Cerebellar cortex (tissue), 1 donor: ENCODE measurements at regions not wholly inside any gene's neighbourhood (a gene's known extent, or its start where the extent isn't known, plus 50 kb on each side); places are given as distances from the start of the nearest gene placed in this dataset.

Experiments
- DNase-seq: peaks from one replicate; pipeline ENCODE4 v3.0.0-alpha.2; 2015; ENCODE audit warnings: low spot score

- DNase-seq, result no peak
These were observed 100.1 kb downstream of the YTHDF1 start for GRCh38 chr20:63115651-63116411.

DNA sequence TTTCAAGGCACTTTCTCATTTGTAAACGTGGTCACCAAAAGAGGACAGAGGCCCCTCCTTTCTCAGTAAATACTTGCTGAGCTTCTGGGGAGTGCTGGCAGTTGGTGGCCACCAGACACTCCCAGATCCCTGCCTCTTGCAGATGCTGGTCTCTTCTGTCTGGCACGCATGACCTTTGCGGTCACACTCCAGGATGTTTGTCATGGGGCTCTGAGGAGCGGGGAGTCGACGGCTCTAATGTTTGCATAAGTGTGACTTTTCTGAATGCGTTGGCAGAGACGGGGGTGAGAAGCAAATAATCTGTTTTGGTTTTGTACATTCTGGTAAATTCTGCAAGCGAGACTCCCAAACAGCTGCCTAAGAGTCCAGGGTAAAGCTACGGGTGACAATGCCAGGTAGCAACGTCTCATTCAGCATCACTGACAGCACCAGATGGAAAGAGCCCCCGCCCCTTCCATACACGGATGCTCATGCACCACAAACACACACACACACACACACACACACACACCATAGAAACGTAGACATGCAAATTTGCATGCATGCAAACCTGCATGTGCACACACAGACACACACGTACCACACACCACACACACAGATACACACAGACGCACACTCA is 101.1 kb downstream of the YTHDF1 start:
- DNase-seq, result no peak

DNA sequence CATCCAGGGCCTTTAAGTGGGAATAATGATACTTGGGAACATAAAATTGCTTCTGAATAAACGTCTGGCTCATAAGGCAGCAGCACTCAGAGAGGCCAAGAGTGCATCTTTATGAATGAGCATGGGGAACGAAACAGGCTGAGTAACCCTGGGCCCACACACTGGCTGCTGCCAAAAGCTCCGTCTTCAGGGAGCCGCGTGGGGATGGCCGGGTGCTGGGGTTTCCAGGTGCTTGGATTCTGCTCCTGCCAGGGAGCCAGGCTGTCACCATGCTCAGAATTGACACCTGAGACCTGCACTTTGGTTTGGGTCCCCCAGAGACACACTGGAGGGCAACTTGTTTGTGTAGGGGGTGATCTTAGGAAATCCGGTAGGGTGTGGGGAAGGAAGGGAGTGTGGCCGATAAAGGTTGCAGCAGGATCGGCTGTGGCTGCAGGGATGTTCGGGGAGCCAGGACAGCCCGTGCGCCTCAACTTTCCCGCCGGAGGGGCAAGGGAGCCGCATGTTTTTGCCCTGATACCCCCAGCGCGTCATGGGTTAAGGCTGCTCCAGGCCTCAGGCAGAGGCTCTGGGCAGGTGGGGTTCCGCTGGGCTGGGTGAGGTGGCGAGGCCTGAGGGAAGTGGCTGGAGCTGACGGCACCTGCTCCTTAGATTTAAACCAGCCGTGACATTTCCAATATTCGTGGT is 101.8 kb downstream of the YTHDF1 start:
- no peak for DNase-seq

GRCh38 chr20:63112491-63113219 is 103.3 kb downstream of the YTHDF1 start:
- no peak for DNase-seq

DNA sequence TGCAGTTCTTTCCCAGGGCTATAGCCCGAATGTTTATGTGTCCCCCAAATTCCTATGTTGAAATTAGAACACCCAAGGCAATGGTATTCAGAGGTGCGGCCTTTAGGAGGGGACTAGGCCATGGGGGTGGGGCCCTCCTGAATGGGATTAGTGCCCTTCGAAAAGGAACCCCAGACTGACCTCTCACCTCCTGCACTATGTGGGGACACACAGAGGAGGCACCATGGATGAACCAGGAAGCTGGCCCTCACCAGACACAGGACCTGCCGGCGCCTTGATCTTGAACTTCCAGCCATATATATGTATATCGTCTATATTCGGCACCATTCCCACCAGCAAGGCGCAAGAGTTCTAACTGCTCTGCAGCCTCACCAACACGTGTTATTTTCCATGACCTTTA is 101.5 kb upstream of the BHLHE23 start:
- DNase-seq, result no peak

DNA sequence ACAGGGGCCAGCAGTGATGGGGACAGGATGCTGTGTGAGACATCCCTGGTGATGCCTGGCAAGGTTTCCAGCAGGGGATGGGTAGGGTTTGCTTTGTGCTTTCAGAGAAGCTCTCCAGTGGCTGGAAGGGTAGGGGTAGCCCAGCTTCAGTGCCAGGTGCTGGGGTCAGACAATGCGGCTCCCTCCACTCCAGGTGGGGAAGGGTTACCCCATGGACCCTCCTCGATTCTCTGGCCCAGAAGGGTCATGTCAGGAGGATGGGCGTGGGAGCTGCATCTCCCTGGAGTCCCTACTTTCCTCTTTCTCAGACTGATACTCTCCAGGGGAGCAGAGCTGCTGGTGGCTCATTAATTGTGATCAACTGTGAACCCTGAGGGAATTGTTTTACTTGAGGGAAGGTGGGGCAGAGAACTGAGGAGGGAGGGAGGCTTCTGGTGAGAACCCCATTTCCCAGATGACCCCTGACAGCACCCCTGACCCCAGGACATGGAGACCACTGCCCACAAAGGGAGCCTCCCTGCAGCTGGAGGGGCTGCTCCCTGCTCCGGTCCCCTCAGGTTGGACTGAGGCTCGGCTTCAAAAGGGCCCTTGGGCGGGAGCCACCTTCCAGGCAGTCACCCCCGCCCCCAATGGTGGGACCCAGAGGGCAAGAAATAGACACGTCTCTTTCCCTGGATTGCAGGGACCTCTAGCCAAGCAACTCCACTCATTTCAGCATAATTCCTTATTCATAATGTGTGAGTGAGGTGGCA is 100.9 kb upstream of the BHLHE23 start:
- no peak for DNase-seq

DNA sequence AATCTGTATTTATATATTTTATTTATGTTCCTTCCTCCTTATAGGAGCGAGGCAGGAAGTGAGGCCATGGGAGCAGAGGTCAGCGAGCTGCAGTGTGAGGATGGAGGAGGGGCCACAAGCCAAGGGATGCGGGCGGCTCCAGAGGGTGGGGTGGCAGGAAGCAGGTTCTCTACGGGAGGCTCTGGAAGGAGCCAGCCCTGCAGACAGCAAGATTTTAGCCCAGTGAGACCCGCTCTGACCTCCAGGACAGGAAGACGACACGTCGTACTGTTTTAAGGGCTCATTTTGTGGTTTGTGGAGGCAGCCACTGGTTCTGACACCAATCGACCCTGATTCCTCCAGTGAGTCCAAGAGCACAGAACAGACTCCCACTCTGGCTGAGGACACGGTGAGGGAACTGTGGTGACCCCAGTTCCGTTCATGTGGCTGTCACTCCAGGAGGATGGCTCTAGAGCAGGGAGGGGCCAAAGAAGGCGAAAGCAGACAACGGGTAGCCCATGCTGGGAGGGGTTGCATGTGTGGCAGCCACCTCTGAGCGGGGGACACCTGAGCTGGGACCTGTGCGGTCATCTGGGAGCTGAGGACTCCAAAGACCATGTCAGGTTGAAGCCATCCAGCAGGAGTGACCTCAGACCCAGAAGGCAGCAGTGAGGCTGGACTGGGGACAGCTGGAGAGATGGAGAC is 100.1 kb upstream of the BHLHE23 start:
- DNase-seq, result no peak

- peak; percentile 37 for DNase-seq
These were observed 99.5 kb upstream of the BHLHE23 start for GRCh38 chr20:63106108-63106764.

DNA sequence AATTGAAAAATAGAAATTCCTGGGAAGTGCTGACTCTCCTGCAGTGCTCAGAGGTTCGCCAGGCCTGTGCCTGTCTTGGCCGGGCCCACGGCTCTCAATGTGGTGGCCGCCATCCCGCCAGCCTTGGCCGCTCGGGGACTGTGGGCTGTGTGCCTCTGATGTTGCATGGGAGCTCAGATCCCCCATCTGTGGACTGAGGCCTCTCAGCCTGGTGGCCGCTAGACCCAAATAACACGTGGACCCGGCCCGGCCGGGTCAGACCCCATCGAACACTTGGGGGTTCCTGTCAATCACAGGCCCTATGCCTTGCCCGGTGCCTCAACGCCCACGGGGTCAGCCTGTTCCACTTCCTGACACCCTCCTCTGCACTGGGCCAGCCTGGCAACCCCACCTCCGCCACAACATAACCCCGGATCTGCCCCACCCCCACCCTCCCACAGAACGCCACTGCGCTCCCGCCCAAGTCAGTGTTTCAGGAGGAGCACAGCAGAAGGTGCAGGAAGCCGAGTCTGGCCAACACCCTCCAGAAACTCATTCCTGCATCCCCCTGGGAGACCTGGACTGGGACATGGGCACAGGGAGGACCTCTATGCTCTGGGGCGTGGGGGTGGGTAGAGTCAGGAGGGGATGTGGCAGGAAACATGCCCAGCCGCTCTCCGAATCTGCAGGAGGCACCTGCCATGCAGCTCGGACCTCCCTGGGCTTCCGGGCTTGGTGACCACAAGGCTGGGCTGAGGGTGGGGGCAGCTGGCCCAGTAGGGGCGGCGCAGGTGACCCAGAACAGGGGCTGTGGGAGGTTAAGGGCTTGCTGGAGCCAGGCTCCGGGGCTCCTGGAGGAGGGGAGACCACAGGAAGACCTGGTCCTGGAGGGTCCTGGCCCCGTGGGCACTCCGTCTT is 98.7 kb upstream of the BHLHE23 start:
- no peak for DNase-seq

DNA sequence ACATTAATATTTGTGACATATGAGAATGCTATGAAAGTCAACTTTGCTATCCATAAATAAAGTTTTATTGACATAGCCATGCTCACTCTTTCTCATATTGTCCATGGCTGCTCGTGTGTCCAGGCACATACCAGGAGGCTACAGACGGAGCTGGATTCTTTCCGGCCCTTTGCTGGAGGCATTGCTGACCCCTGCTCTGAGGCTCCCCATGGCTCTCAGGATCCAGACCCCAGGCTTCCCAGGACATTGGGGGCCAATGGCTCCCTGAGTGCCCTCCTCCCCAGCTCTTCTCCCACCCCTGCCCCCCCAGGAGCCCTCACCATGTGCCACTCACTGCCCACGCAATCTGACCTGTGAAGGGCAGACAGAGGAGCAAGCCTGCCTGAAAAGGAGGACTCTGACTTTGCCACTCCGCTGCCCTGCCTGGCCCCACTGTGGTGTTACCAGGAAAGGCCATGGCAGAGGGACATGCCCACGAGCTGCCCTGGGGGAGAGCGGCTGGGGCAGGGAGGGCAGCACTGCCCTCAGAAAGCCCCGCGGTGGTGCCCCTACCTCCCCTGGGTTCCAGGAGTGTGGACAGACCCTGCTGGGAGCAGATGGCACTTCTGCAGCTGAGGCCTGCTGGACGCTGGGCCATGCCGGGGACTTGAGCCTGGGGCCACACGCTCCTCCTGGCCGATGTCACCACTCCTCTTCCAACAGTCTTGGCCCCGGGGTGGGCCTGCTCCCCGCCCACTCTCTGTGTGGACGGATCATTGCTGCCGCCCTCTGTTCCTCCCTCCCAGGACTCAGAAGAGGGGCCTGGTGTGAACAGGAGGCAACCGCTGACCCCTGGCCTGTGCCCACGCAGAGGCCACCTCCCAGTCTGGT is 97.8 kb upstream of the BHLHE23 start:
- no peak for DNase-seq

DNA sequence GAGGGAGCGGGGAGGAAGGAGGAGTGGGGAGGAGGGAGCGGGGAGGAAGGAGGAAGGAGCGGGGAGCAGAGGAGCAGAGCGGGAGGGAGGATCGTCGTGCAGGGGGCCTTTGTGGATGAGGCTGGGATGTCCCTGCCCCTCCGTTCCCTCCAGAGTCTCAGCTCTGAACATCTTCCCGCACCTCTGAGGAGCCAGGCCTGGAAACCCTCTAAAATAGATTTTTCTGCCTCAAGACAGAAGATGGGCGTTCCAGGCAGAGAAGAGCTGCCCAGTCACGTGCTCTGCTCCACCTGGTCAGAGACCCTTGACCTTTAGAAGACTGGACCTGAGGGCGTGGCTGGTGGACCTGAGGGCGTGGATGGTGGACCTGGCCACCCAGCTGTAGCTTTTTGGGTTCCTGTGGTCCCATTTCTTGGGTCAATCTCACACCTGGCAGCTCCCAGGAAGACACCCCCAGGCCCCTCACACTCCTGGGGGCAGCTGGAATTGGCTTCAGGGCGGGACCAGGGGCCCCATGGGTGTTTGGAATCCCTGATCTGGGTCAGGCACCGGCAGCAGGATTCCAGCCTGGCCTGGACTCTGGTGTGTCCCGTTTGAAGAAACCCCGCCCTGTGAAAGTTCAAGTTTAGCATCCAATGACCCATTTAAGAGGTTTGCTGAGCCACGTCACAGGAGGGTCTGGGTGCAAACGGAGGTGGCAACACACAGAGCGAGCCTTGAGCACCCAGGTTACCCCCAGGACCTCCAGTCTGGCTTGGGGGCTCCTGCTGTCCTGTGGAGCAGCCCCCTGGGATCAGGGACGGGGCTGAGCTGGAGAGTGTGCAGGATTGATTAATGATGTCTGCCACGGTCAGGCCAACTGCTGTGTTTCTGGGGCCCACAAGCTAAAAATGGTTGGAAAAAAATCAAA is 96.9 kb upstream of the BHLHE23 start:
- DNase-seq, result no peak

GRCh38 chr20:63102721-63103375 is 96.1 kb upstream of the BHLHE23 start:
- peak; percentile 55 for DNase-seq

DNA sequence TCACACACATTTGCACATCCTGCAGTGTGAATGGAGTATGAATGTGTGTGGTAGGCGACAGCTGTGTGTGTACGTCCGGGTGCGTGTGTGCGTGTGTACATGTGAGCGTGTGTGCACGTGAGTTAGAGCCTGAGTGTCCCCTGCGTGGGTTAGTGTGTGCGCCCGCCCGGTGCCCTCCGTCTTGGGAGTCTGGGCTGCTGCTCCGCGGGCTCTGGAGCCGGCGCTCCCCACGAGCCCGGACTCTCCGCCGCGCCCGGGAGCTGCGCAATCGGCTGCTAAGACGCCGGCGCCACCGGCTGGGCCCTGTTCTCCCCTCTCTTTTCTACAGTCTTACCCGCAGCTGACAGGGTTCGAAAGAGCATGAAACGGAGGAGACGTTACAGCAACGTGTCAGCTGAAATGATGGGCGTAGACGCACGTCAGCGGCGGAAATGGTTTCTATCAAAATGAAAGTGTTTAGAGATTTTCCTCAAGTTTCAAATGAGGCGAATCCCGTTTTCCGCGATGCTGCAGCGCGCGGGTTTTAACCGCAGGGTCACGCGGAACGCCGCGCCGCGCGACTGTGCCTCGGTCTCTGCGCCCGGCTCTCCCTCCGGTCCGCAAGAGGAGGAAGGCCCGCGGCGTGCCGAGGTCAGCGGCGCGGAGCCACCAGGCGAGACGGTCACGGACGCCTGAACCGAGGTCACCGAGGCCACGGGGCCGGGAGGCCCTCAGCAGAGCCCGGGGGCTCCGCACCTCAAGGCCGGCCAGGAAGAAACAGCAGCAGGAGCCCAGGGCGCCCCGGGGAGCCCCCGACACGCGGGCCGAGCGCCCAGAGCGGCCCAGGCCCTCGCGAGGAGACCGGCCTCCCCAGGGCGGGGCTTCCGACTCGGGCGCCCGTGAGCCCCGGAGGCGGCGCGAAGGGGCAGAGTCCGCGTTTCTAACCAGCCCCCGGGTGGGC is 95.3 kb upstream of the BHLHE23 start:
- DNase-seq, result peak; percentile 40

GRCh38 chr20:63100926-63101699 is 94.3 kb upstream of the BHLHE23 start:
- no peak for DNase-seq
